ENCODE measurements at regions not wholly inside any gene's neighbourhood (a gene's known extent, or its start where the extent isn't known, plus 50 kb on each side); places are given as distances from the start of the nearest gene placed in this dataset.

GRCh38 chr14:42778984-42779383 lies 1172.3 kb downstream of the LRFN5 start:
- DNase-seq (ENCODE audit: low spot score) = no peak
- H3K4me1 ChIP-seq (ENCODE audit: insufficient read depth, low read length) = no peaks in the 10 kb centered on the region
- CTCF ChIA-PET (ENCODE audit: low intra/inter-chr PET ratio, low total read pairs) = no interaction called here
- ATAC-seq = no peak
- in situ Hi-C loops (cut with HindIII; ENCODE audit: extremely low pct_ligation_motif_present, low pct_unique_long_range_greater_than_20kb) (no loop called here), intact Hi-C loops (cut with micrococcal nuclease; ENCODE audit: unreplicated experiment) (no loop called here)
- H3K36me3 ChIP-seq (replicated peaks in 1 of 2; ENCODE audit: control insufficient read depth in 1 of 2, insufficient read depth in 2 of 2, low read length in 2 of 2) = no peaks in the 10 kb centered on the region
- WGBS (ENCODE audit: low lambda C conversion rate) = 45% methylated on average over 2 of the region's 2 CpGs
- FAIRE-seq = no peak
- H3K4me3 ChIP-seq (replicated peaks in 1 of 3; ENCODE audit: insufficient read depth in 1 of 3, low read depth in 2 of 3, low read length in 3 of 3) = no peak overlapping the region
- no peak overlapping the region for H3K4me2 ChIP-seq (ENCODE audit: low read depth, low read length)
- H3K79me2 ChIP-seq (ENCODE audit: insufficient read depth, low read length) = no peaks in the 10 kb centered on the region
- TF ChIP-seq ZNF557 (CRISPR knock-in tag; IDR thresholded peaks at IDR 0.05) (no peak), CENPX (CRISPR knock-in tag; IDR thresholded peaks at IDR 0.05) (no peak), ZSCAN31 (CRISPR knock-in tag; IDR thresholded peaks at IDR 0.05; ENCODE audit: low read depth) (no peak), CREB1 (IDR thresholded peaks at IDR 0.05) (peak; percentile 57), CREB1 (CRISPR knock-in tag; IDR thresholded peaks at IDR 0.05) (no peak), MAFK (conservative IDR thresholded peaks at IDR 0.05 in 1 of 2, IDR thresholded peaks at IDR 0.05 in 1 of 2; ENCODE audit: low read length in 2 of 2) (peak; percentile 4 to 63; a peak in 2 of 4 replicates), PRPF4 (IDR thresholded peaks at IDR 0.05; ENCODE audit: low read depth, low read length, poor library complexity, severe bottlenecking) (no peak), RBM39 (IDR thresholded peaks at IDR 0.05; ENCODE audit: low read depth, low read length, poor library complexity, severe bottlenecking) (no peak), MAFF (IDR thresholded peaks at IDR 0.05; ENCODE audit: low read depth, low read length) (peak; percentile 49; the same call in 1 of the 2 replicates)
- TF ChIP-seq, protein P1, sequence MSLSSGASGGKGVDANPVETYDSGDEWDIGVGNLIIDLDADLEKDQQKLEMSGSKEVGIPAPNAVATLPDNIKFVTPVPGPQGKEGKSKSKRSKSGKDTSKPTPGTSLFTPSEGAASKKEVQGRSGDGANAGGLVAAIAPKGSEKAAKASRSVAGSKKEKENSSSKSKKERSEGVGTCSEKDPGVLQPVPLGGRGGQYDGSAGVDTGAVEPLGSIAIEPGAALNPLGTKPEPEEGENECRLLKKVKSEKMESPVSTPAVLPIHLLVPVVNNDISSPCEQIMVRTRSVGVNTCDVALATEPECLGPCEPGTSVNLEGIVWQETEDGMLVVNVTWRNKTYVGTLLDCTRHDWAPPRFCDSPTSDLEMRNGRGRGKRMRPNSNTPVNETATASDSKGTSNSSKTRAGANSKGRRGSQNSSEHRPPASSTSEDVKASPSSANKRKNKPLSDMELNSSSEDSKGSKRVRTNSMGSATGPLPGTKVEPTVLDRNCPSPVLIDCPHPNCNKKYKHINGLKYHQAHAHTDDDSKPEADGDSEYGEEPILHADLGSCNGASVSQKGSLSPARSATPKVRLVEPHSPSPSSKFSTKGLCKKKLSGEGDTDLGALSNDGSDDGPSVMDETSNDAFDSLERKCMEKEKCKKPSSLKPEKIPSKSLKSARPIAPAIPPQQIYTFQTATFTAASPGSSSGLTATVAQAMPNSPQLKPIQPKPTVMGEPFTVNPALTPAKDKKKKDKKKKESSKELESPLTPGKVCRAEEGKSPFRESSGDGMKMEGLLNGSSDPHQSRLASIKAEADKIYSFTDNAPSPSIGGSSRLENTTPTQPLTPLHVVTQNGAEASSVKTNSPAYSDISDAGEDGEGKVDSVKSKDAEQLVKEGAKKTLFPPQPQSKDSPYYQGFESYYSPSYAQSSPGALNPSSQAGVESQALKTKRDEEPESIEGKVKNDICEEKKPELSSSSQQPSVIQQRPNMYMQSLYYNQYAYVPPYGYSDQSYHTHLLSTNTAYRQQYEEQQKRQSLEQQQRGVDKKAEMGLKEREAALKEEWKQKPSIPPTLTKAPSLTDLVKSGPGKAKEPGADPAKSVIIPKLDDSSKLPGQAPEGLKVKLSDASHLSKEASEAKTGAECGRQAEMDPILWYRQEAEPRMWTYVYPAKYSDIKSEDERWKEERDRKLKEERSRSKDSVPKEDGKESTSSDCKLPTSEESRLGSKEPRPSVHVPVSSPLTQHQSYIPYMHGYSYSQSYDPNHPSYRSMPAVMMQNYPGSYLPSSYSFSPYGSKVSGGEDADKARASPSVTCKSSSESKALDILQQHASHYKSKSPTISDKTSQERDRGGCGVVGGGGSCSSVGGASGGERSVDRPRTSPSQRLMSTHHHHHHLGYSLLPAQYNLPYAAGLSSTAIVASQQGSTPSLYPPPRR (CRISPR knock-in tag; IDR thresholded peaks at IDR 0.05; ENCODE audit: borderline replicate concordance) = no peak
- peaks cover 89% of the 10 kb centered on the region for H3K9me3 ChIP-seq (ENCODE audit: low read length)
- no peaks in the 10 kb centered on the region for H3K27me3 ChIP-seq (ENCODE audit: control insufficient read depth in 1 of 2, insufficient read depth in 2 of 2, low read length in 2 of 2)
- no peaks in the 10 kb centered on the region for H4K20me1 ChIP-seq (ENCODE audit: insufficient read depth, low read length)
- no peak overlapping the region for H3K27ac ChIP-seq (ENCODE audit: extremely low read length, insufficient read depth, low read length)
- H2AFZ ChIP-seq (ENCODE audit: low read length) = no peak overlapping the region
- POLR2A ChIA-PET = no interaction called here
- BruUV-seq (replicated peaks) = no TSS peak
- H3K9ac ChIP-seq (ENCODE audit: insufficient read depth, low read depth, low read length) = no peak overlapping the region
